Effector memory CD8-positive, alpha-beta T cell (primary cell): ENCODE measurements at regions not wholly inside any gene's neighbourhood (a gene's known extent, or its start where the extent isn't known, plus 50 kb on each side); places are given as distances from the start of the nearest gene placed in this dataset.

Experiments
- ATAC-seq: fragments of 150-1000 bp; cut with Tn5 transposase; replicated peaks from 2 replicates; pipeline ENCODE4 v1.10.0; 2021; ENCODE audit warnings: mild to moderate bottlenecking, moderate library complexity
- DNase-seq, 3 experiments: peaks; one replicate each; pipeline ENCODE4 v3.0.0; 2021
- H3K27ac Mint-ChIP-seq, 2 donors: one replicate each; pipeline ENCODE4 v1.8.0; 2022; ENCODE audit warnings: mild to moderate bottlenecking in 2 of 2, mixed read lengths in 2 of 2, moderate library complexity in 2 of 2
- H3K27me3 Mint-ChIP-seq, 2 donors: one replicate each; pipeline ENCODE4 v1.8.0; 2022; ENCODE audit warnings: mixed read lengths in 2 of 2
- H3K36me3 Mint-ChIP-seq: one replicate; pipeline ENCODE4 v1.8.0; 2022; ENCODE audit warnings: mild to moderate bottlenecking, moderate library complexity, mixed read lengths; ENCODE audit not compliant: insufficient read depth
- H3K4me1 Mint-ChIP-seq, 2 donors: one replicate each; pipeline ENCODE4 v1.8.0; 2022; ENCODE audit warnings: low read depth in 2 of 2, mixed read lengths in 2 of 2
- H3K4me3 Mint-ChIP-seq, 2 donors: one replicate each; pipeline ENCODE4 v1.8.0; 2022; ENCODE audit warnings: mild to moderate bottlenecking in 2 of 2, mixed read lengths in 2 of 2, moderate library complexity in 2 of 2
- H3K9me3 Mint-ChIP-seq, 2 donors: one replicate each; pipeline ENCODE4 v1.8.0; 2022; ENCODE audit warnings: mixed read lengths in 2 of 2

GRCh38 chr13:111468037-111468959, 147.9 kb downstream of the TEX29 start:
- ATAC-seq, result no peak
- no peak for DNase-seq
- Mint-ChIP-seq H3K4me1 (no peaks in the 10 kb centered on the region), H3K36me3 (no peaks in the 10 kb centered on the region), H3K27ac (no peak overlapping the region), H3K27me3 (peaks cover 19 to 47% of the 10 kb centered on the region in 2 donors), H3K4me3 (no peak overlapping the region), H3K9me3 (no peaks in the 10 kb centered on the region)

- Mint-ChIP-seq H3K9me3 (no peaks in the 10 kb centered on the region), H3K27me3 (peaks cover 19 to 55% of the 10 kb centered on the region in 2 donors), H3K4me1 (no peaks in the 10 kb centered on the region), H3K27ac (no peak overlapping the region), H3K4me3 (no peak overlapping the region), H3K36me3 (no peaks in the 10 kb centered on the region)
- no peak for DNase-seq
- no peak for ATAC-seq
Measured at GRCh38 chr13:111469450-111469849, 149.0 kb downstream of the TEX29 start.

- H3K9me3 Mint-ChIP-seq, result no peaks in the 10 kb centered on the region
- DNase-seq, result no peak
- no peak overlapping the region for H3K27ac Mint-ChIP-seq
- H3K27me3 Mint-ChIP-seq, result peaks cover 19 to 58% of the 10 kb centered on the region in 2 donors
- ATAC-seq, result no peak
- no peaks in the 10 kb centered on the region for H3K4me1 Mint-ChIP-seq
- H3K4me3 Mint-ChIP-seq, result no peak overlapping the region
- H3K36me3 Mint-ChIP-seq, result no peaks in the 10 kb centered on the region
Measured at GRCh38 chr13:111469916-111470506, 149.6 kb downstream of the TEX29 start.

- DNase-seq, result no peak
- Mint-ChIP-seq H3K36me3 (no peaks in the 10 kb centered on the region), H3K4me3 (no peak overlapping the region), H3K9me3 (no peaks in the 10 kb centered on the region), H3K27me3 (peaks cover 19 to 58% of the 10 kb centered on the region in 2 donors), H3K27ac (no peak overlapping the region), H3K4me1 (no peaks in the 10 kb centered on the region)
- ATAC-seq, result no peak
Measured at GRCh38 chr13:111470933-111471332, 150.5 kb downstream of the TEX29 start.

GRCh38 chr13:111472083-111472482, 151.6 kb downstream of the TEX29 start:
- no peaks in the 10 kb centered on the region for H3K36me3 Mint-ChIP-seq
- H3K4me3 Mint-ChIP-seq, result no peak overlapping the region
- no peaks in the 10 kb centered on the region for H3K9me3 Mint-ChIP-seq
- ATAC-seq (no peak), DNase-seq (no peak)
- peaks cover 16 to 52% of the 10 kb centered on the region in 2 donors for H3K27me3 Mint-ChIP-seq
- H3K4me1 Mint-ChIP-seq, result no peaks in the 10 kb centered on the region
- no peak overlapping the region for H3K27ac Mint-ChIP-seq

GRCh38 chr13:111472559-111473460, 152.4 kb downstream of the TEX29 start:
- Mint-ChIP-seq H3K27me3 (peaks cover 11 to 46% of the 10 kb centered on the region in 2 donors), H3K4me3 (no peak overlapping the region), H3K4me1 (no peaks in the 10 kb centered on the region), H3K36me3 (no peaks in the 10 kb centered on the region), H3K9me3 (no peaks in the 10 kb centered on the region), H3K27ac (no peak overlapping the region)
- DNase-seq (no peak), ATAC-seq (no peak)

- Mint-ChIP-seq H3K4me3 (no peak overlapping the region), H3K36me3 (no peaks in the 10 kb centered on the region), H3K27me3 (peaks cover 14 to 35% of the 10 kb centered on the region in 2 donors), H3K9me3 (no peaks in the 10 kb centered on the region), H3K4me1 (no peaks in the 10 kb centered on the region), H3K27ac (no peak overlapping the region)
- ATAC-seq (no peak), DNase-seq (no peak)
Measured at GRCh38 chr13:111474136-111475002, 153.9 kb downstream of the TEX29 start.

- no peaks in the 10 kb centered on the region for H3K9me3 Mint-ChIP-seq
- no peaks in the 10 kb centered on the region for H3K36me3 Mint-ChIP-seq
- no peak overlapping the region for H3K27ac Mint-ChIP-seq
Measured at GRCh38 chr13:111475488-111475887, 155.0 kb downstream of the TEX29 start.

GRCh38 chr13:111476197-111476596, 155.8 kb downstream of the TEX29 start:
- Mint-ChIP-seq H3K9me3 (no peaks in the 10 kb centered on the region), H3K27ac (no peak overlapping the region), H3K4me1 (no peaks in the 10 kb centered on the region), H3K4me3 (no peak overlapping the region), H3K36me3 (no peaks in the 10 kb centered on the region), H3K27me3 (peaks cover 15 to 46% of the 10 kb centered on the region in 2 donors)
- ATAC-seq (no peak), DNase-seq (no peak)

More at GRCh38 chr13:111475488-111475887, 155.0 kb downstream of the TEX29 start:
- no peaks in the 10 kb centered on the region for H3K4me1 Mint-ChIP-seq
- H3K27me3 Mint-ChIP-seq, result peaks cover 15 to 43% of the 10 kb centered on the region in 2 donors
- ATAC-seq, result no peak
- H3K4me3 Mint-ChIP-seq, result no peak overlapping the region
- no peak for DNase-seq

GRCh38 chr13:111479412-111479811, 159.0 kb downstream of the TEX29 start:
- no peak for DNase-seq
- Mint-ChIP-seq H3K4me1 (no peaks in the 10 kb centered on the region), H3K27me3 (peaks cover 8 to 39% of the 10 kb centered on the region in 2 donors), H3K36me3 (no peaks in the 10 kb centered on the region), H3K9me3 (no peaks in the 10 kb centered on the region), H3K27ac (no peak overlapping the region), H3K4me3 (no peak overlapping the region)
- no peak for ATAC-seq

- ATAC-seq, result no peak
- H3K9me3 Mint-ChIP-seq, result no peaks in the 10 kb centered on the region
- no peak overlapping the region for H3K27ac Mint-ChIP-seq
- no peak for DNase-seq
- peaks cover 8 to 36% of the 10 kb centered on the region in 2 donors for H3K27me3 Mint-ChIP-seq
- H3K36me3 Mint-ChIP-seq, result no peaks in the 10 kb centered on the region
- H3K4me1 Mint-ChIP-seq, result no peaks in the 10 kb centered on the region
- H3K4me3 Mint-ChIP-seq, result no peak overlapping the region
Measured at GRCh38 chr13:111480503-111480902, 160.1 kb downstream of the TEX29 start.

- DNase-seq (no peak), ATAC-seq (no peak)
- H3K27me3 Mint-ChIP-seq, result peaks cover 8 to 36% of the 10 kb centered on the region in 2 donors
- H3K4me3 Mint-ChIP-seq, result no peak overlapping the region
- no peaks in the 10 kb centered on the region for H3K36me3 Mint-ChIP-seq
- H3K27ac Mint-ChIP-seq, result no peak overlapping the region
- H3K9me3 Mint-ChIP-seq, result no peaks in the 10 kb centered on the region
- no peaks in the 10 kb centered on the region for H3K4me1 Mint-ChIP-seq
Measured at GRCh38 chr13:111480976-111481375, 160.5 kb downstream of the TEX29 start.
